GM12875 (cell line): ENCODE measurements at regions not wholly inside any gene's neighbourhood (a gene's known extent, or its start where the extent isn't known, plus 50 kb on each side); places are given as distances from the start of the nearest gene placed in this dataset.

Experiments used
- H3K4me3 ChIP-seq: one replicate; pipeline ENCODE4 v1.5.1; 2011; ENCODE audit warnings: low read depth, low read length, control low read depth
- CTCF ChIP-seq: IDR thresholded peaks from 2 replicates; pipeline ENCODE4 v1.5.1; 2011; ENCODE audit warnings: low read depth, mild to moderate bottlenecking, control low read depth, inconsistent platforms, low read length, moderate library complexity, borderline replicate concordance; ENCODE audit not compliant: insufficient read depth

- no peak overlapping the region for H3K4me3 ChIP-seq
- no peak for TF ChIP-seq CTCF
These were observed 101.2 kb downstream of the ESM1 start for GRCh38 chr5:54884195-54884536.

- TF ChIP-seq CTCF: no peak
- no peak overlapping the region for H3K4me3 ChIP-seq
These were observed 101.8 kb downstream of the ESM1 start for GRCh38 chr5:54883374-54884194.

- TF ChIP-seq CTCF: no peak
- no peak overlapping the region for H3K4me3 ChIP-seq
These were observed 102.6 kb downstream of the ESM1 start for GRCh38 chr5:54882841-54883240.

- TF ChIP-seq CTCF: no peak
- H3K4me3 ChIP-seq: no peak overlapping the region
These were observed 103.3 kb downstream of the ESM1 start for GRCh38 chr5:54882101-54882500.

GRCh38 chr5:54881286-54882005 lies 103.9 kb downstream of the ESM1 start:
- no peak for TF ChIP-seq CTCF
- no peak overlapping the region for H3K4me3 ChIP-seq

GRCh38 chr5:54876976-54877375 lies 108.4 kb downstream of the ESM1 start:
- H3K4me3 ChIP-seq: no peak overlapping the region
- TF ChIP-seq CTCF: no peak

GRCh38 chr5:54876556-54876955 lies 108.8 kb downstream of the ESM1 start:
- TF ChIP-seq CTCF: no peak

More at GRCh38 chr5:54876556-54876955, 108.8 kb downstream of the ESM1 start:
- H3K4me3 ChIP-seq: no peak overlapping the region
